HepG2 (cell line): ENCODE measurements at regions not wholly inside any gene's neighbourhood (a gene's known extent, or its start where the extent isn't known, plus 50 kb on each side); places are given as distances from the start of the nearest gene placed in this dataset.

Source experiments
- CENPBD1 ChIP-seq: sonication (generic); formaldehyde crosslinking; IDR thresholded peaks from 2 replicates; pipeline ENCODE4 v1.8.0; 2022; ENCODE audit warnings: missing genetic modification reagents, low read depth, mild to moderate bottlenecking, borderline replicate concordance
- NFKBIZ ChIP-seq: IDR thresholded peaks from 2 replicates; pipeline ENCODE4 v1.6.1; 2018; ENCODE audit warnings: missing genetic modification reagents, missing compliant biosample characterization
- PHB2 ChIP-seq: fragments of 450-650 bp; IDR thresholded peaks from 2 replicates; pipeline ENCODE4 v1.6.1; 2018; ENCODE audit not compliant: partially characterized antibody
- TP53 ChIP-seq: sonication (generic); formaldehyde crosslinking; conservative IDR thresholded peaks from 2 replicates; pipeline ENCODE4 v1.4.0; 2020; ENCODE audit warnings: missing genetic modification reagents
- ZBTB4 ChIP-seq: sonication (generic); formaldehyde crosslinking; IDR thresholded peaks from 2 replicates; pipeline ENCODE4 v1.4.0; 2020; ENCODE audit warnings: missing genetic modification reagents, mild to moderate bottlenecking, borderline replicate concordance
- ZBTB42 ChIP-seq: sonication (generic); formaldehyde crosslinking; IDR thresholded peaks from 2 replicates; pipeline ENCODE4 v1.5.0; 2020; ENCODE audit warnings: mild to moderate bottlenecking, missing genetic modification reagents
- ZNF180 ChIP-seq: sonication (generic); formaldehyde crosslinking; IDR thresholded peaks from 2 replicates; pipeline ENCODE4 v1.4.0; 2020; ENCODE audit warnings: low read depth, missing genetic modification reagents, borderline replicate concordance
- ZNF720 ChIP-seq: sonication (generic); formaldehyde crosslinking; IDR thresholded peaks from 2 replicates; pipeline ENCODE4 v1.4.0; 2020; ENCODE audit warnings: missing genetic modification reagents
- ZNF773 ChIP-seq: sonication (generic); formaldehyde crosslinking; IDR thresholded peaks from 2 replicates; pipeline ENCODE4 v1.4.0; 2020; ENCODE audit warnings: missing genetic modification reagents, borderline replicate concordance
- small RNA-seq, 3 experiments: library from RNA; depleted of rRNA; stranded (forward); fragments of <200 nt; gene quantifications; one replicate each; pipeline ENCODE3, GENCODE V24; 2012; ENCODE audit warnings: low read depth in 2 of 3, low replicate concordance in 1 of 3; ENCODE audit not compliant: insufficient read length in 3 of 3, insufficient read depth in 2 of 3
- TF ChIP-seq, protein P1 (sequence below): sonication (generic); formaldehyde crosslinking; IDR thresholded peaks from 2 replicates; pipeline ENCODE4 v1.4.0; 2020; ENCODE audit warnings: missing genetic modification reagents, borderline replicate concordance

DNA sequence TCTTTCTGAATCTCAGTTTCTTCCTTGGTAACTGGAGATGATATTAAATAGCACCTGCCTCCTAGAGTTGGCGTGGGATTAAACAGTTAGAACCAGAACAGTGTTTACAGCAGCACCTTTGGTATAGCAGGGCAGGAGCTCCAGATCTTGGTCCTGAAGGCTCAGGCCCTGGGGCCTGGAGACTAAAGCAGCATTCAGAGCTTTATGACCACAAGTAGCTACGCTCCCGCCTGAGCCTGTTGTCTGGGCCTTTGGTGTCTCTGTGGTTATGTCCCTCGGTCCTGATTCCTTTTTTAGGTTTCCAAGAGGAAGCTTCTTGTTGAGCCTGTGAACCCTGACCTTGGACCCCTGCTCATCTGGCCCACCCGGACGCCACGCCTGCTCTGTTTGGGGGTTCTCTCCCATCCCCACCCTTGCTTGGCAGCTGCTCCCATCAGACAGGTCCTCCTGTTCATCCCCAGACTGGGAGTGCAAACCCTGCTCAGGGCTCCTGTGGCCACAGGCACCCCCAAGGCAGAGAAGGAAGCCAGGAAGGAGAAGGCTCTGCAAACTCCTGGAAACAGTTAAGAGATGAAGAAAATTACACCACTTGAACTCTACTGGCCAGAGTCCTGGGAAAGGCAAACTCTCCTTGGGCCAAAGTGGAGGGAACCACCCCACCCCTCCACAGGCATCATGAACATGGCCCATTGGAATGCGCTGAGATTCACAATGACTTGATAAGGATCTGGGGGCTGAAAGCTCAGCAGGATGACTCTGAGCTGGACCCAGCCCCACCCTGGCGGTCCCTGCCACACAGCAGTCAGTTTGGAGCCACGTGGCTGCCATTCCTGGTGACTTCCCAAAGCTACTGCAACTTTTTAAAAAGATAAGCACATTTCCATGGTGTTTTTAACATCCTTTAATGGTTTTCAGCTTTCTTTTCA lies 50.1 kb upstream of the TMEM72 start (continued):
- TF ChIP-seq ZBTB4 (CRISPR knock-in tag) (no peak), ZNF773 (CRISPR knock-in tag) (no peak), CENPBD1 (CRISPR knock-in tag) (no peak), TP53 (CRISPR knock-in tag) (no peak), PHB2 (no peak), ZNF180 (no peak), NFKBIZ (CRISPR knock-in tag) (no peak), ZNF720 (CRISPR knock-in tag) (no peak), ZBTB42 (CRISPR knock-in tag) (no peak)
- TF ChIP-seq, protein P1, sequence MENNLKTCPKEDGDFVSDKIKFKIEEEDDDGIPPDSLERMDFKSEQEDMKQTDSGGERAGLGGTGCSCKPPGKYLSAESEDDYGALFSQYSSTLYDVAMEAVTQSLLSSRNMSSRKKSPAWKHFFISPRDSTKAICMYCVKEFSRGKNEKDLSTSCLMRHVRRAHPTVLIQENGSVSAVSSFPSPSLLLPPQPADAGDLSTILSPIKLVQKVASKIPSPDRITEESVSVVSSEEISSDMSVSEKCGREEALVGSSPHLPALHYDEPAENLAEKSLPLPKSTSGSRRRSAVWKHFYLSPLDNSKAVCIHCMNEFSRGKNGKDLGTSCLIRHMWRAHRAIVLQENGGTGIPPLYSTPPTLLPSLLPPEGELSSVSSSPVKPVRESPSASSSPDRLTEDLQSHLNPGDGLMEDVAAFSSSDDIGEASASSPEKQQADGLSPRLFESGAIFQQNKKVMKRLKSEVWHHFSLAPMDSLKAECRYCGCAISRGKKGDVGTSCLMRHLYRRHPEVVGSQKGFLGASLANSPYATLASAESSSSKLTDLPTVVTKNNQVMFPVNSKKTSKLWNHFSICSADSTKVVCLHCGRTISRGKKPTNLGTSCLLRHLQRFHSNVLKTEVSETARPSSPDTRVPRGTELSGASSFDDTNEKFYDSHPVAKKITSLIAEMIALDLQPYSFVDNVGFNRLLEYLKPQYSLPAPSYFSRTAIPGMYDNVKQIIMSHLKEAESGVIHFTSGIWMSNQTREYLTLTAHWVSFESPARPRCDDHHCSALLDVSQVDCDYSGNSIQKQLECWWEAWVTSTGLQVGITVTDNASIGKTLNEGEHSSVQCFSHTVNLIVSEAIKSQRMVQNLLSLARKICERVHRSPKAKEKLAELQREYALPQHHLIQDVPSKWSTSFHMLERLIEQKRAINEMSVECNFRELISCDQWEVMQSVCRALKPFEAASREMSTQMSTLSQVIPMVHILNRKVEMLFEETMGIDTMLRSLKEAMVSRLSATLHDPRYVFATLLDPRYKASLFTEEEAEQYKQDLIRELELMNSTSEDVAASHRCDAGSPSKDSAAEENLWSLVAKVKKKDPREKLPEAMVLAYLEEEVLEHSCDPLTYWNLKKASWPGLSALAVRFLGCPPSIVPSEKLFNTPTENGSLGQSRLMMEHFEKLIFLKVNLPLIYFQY: no peak

Small RNAs in the stretch of these regions (small RNA-seq; reads per million reads assigned to genes)
- 0 reads per million in 3 experiments for gene AL356157.2
